Parathyroid adenoma (tissue), 2 donors: ENCODE measurements at regions not wholly inside any gene's neighbourhood (a gene's known extent, or its start where the extent isn't known, plus 50 kb on each side); places are given as distances from the start of the nearest gene placed in this dataset.

Experiments
- H2AFZ ChIP-seq: fragments of 300-600 bp; sonication (generic); one replicate; pipeline ENCODE4 v1.7.0; 2017; ENCODE audit warnings: antibody characterized with exemption, mild to moderate bottlenecking
- H3K27ac ChIP-seq: fragments of 300-600 bp; sonication (generic); one replicate; pipeline ENCODE4 v1.7.0; 2017
- H3K27me3 ChIP-seq: fragments of 300-600 bp; sonication (generic); one replicate; pipeline ENCODE4 v1.7.0; 2017; ENCODE audit warnings: low read length; ENCODE audit not compliant: control insufficient read depth, insufficient read depth
- H3K36me3 ChIP-seq: fragments of 300-600 bp; sonication (generic); one replicate; pipeline ENCODE4 v1.7.0; 2017; ENCODE audit warnings: low read length; ENCODE audit not compliant: control insufficient read depth, insufficient read depth
- H3K4me1 ChIP-seq: fragments of 300-600 bp; sonication (generic); one replicate; pipeline ENCODE4 v1.7.0; 2017; ENCODE audit warnings: control low read depth
- H3K4me2 ChIP-seq: fragments of 300-600 bp; sonication (generic); one replicate; pipeline ENCODE4 v1.7.0; 2017; ENCODE audit warnings: low read length
- H3K4me3 ChIP-seq: fragments of 300-600 bp; sonication (generic); one replicate; pipeline ENCODE4 v1.7.0; 2017; ENCODE audit warnings: low read depth, low read length
- H3K79me2 ChIP-seq: fragments of 300-600 bp; sonication (generic); one replicate; pipeline ENCODE4 v1.7.0; 2017; ENCODE audit warnings: control low read depth
- H3K9ac ChIP-seq: fragments of 300-600 bp; sonication (generic); one replicate; pipeline ENCODE4 v1.7.0; 2017; ENCODE audit warnings: mild to moderate bottlenecking
- H3K9me3 ChIP-seq: fragments of 300-600 bp; sonication (generic); one replicate; pipeline ENCODE4 v1.7.0; 2017; ENCODE audit warnings: low read length; ENCODE audit not compliant: control insufficient read depth
- CTCF ChIP-seq: fragments of 300-600 bp; sonication (generic); IDR thresholded peaks from one replicate; pipeline ENCODE4 v1.7.0; 2017; ENCODE audit warnings: antibody characterized with exemption, mild to moderate bottlenecking
- donor health status: primary hyperparathyroidism.

DNA sequence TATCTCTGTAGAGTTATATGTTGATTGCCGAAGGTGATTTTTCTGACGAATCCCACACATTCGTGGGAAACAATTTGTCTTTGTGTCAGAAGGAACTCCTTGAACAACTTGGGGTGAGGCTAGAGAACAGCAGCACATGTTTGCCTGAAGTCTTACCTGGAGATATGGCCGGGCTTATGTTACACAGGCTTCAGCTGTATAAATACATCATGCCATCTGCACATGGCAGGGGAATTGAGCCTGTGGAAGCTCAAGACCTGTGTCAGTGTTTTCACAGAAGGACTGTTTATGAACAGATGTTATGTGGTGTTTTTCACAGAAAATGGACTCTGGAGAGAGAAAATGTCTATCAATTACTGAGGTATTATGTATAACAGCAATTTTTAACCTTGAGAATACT lies 203.6 kb upstream of the MDFIC2 start:
- Histone ChIP-seq H3K27me3 (no peaks in the 10 kb centered on the region), H3K79me2 (no peaks in the 10 kb centered on the region), H3K4me1 (no peaks in the 10 kb centered on the region), H3K36me3 (no peaks in the 10 kb centered on the region), H3K27ac (no peak overlapping the region), H3K4me2 (no peak overlapping the region), H2AFZ (no peak overlapping the region), H3K9me3 (no peaks in the 10 kb centered on the region), H3K4me3 (no peak overlapping the region), H3K9ac (no peak overlapping the region)
- no peak for TF ChIP-seq CTCF

- no peak for TF ChIP-seq CTCF
- Histone ChIP-seq H3K4me3 (no peak overlapping the region), H3K9ac (no peak overlapping the region), H3K36me3 (no peaks in the 10 kb centered on the region), H2AFZ (no peak overlapping the region), H3K27ac (no peak overlapping the region), H3K79me2 (no peaks in the 10 kb centered on the region), H3K4me2 (no peak overlapping the region), H3K27me3 (no peaks in the 10 kb centered on the region), H3K4me1 (no peaks in the 10 kb centered on the region), H3K9me3 (no peaks in the 10 kb centered on the region)
Observed at GRCh38 chr3:70507486-70507885, 195.0 kb upstream of the MDFIC2 start.

DNA sequence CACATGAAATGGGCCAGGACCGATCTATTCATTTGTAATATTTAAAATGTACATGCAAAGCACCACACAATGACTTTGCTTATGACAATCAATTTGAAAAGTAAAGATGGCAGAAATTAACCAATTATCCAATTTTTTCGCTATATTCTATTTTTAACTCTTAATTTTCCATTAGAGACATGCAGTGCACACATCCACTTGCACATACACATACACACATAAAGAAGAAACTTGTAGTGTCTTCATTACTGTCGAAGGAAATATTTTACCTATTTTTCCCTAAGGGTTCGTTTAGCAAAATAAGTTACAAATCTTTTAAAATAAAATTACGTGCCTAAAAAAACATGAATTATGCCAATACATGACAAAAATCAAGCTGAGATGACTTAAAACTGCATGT lies 194.3 kb upstream of the MDFIC2 start:
- Histone ChIP-seq H2AFZ (no peak overlapping the region), H3K4me1 (no peaks in the 10 kb centered on the region), H3K4me2 (no peak overlapping the region), H3K27me3 (no peaks in the 10 kb centered on the region), H3K4me3 (no peak overlapping the region), H3K79me2 (no peaks in the 10 kb centered on the region), H3K36me3 (no peaks in the 10 kb centered on the region), H3K9ac (no peak overlapping the region), H3K9me3 (no peaks in the 10 kb centered on the region), H3K27ac (no peak overlapping the region)
- no peak for TF ChIP-seq CTCF

- no peak overlapping the region for H3K9ac ChIP-seq
- TF ChIP-seq CTCF: no peak
- no peaks in the 10 kb centered on the region for H3K4me1 ChIP-seq
- no peaks in the 10 kb centered on the region for H3K9me3 ChIP-seq
- no peak overlapping the region for H3K27ac ChIP-seq
- H3K79me2 ChIP-seq: no peaks in the 10 kb centered on the region
- no peak overlapping the region for H3K4me2 ChIP-seq
- H2AFZ ChIP-seq: no peak overlapping the region
- H3K36me3 ChIP-seq: no peaks in the 10 kb centered on the region
- H3K4me3 ChIP-seq: no peak overlapping the region
- H3K27me3 ChIP-seq: no peaks in the 10 kb centered on the region
Observed at GRCh38 chr3:70501561-70501960, 189.1 kb upstream of the MDFIC2 start.

DNA sequence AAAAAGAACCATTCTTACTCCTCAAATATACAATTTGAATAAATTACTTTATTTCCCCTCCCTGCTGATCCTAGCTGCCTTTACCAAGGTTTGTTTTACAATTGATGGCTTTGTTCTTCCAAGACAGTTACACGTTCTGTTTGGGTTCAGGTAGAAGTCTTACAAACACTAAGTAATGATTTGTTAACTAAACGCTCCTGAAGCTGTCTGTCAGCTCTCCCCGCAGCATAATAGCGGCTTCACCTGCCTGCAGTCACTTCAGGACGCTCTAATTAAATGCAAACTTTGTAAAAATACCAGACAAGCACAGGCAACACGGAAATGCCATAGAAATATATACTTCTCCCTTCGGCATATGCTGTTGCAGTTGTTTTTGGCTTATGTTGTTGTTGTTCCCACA lies 176.4 kb upstream of the MDFIC2 start:
- H3K9ac ChIP-seq: no peak overlapping the region
- H3K9me3 ChIP-seq: no peaks in the 10 kb centered on the region
- no peaks in the 10 kb centered on the region for H3K79me2 ChIP-seq
- H3K27me3 ChIP-seq: no peaks in the 10 kb centered on the region
- H3K4me3 ChIP-seq: no peak overlapping the region
- no peak overlapping the region for H2AFZ ChIP-seq
- no peaks in the 10 kb centered on the region for H3K4me1 ChIP-seq
- H3K36me3 ChIP-seq: no peaks in the 10 kb centered on the region
- no peak overlapping the region for H3K27ac ChIP-seq
- TF ChIP-seq CTCF: no peak
- no peak overlapping the region for H3K4me2 ChIP-seq
